ENCODE measurements at regions not wholly inside any gene's neighbourhood (a gene's known extent, or its start where the extent isn't known, plus 50 kb on each side); places are given as distances from the start of the nearest gene placed in this dataset.

- peaks cover 5% of the 10 kb centered on the region for H3K27me3 ChIP-seq (ENCODE audit: insufficient read depth, poor library complexity, severe bottlenecking)
- TF ChIP-seq GABPA (IDR thresholded peaks at IDR 0.05; ENCODE audit: low read depth), result no peak
- TF ChIP-seq CTCF (IDR thresholded peaks at IDR 0.05; ENCODE audit: insufficient read depth, low read length), result no peak
Observed at GRCh38 chr12:126189856-126190255, 1124.6 kb downstream of the AACS start.

GRCh38 chr12:126191031-126191891 is 1126.0 kb downstream of the AACS start:
- Histone ChIP-seq H3K4me3 (replicated peaks; ENCODE audit: insufficient read depth, low read length) (no peak overlapping the region), H3K27ac (replicated peaks) (no peak overlapping the region), H3K27me3 (ENCODE audit: insufficient read depth, poor library complexity, severe bottlenecking) (peaks cover 5% of the 10 kb centered on the region)
- TF ChIP-seq GABPA (IDR thresholded peaks at IDR 0.05; ENCODE audit: low read depth) (no peak), REST (IDR thresholded peaks at IDR 0.05; ENCODE audit: insufficient replicate concordance, low read depth) (no peak), POLR2AphosphoS5 (IDR thresholded peaks at IDR 0.05; ENCODE audit: low read depth) (no peak), SPI1 (IDR thresholded peaks at IDR 0.05; ENCODE audit: borderline replicate concordance, low read depth) (no peak), CTCF (IDR thresholded peaks at IDR 0.05; ENCODE audit: insufficient read depth, low read length) (no peak)
- DNase-seq (ENCODE audit: low read depth in 1 of 2, low spot score in 1 of 2), result no peak

More at GRCh38 chr12:126189856-126190255, 1124.6 kb downstream of the AACS start:
- no peak overlapping the region for H3K4me3 ChIP-seq (replicated peaks; ENCODE audit: insufficient read depth, low read length)
- no peak for DNase-seq (ENCODE audit: low read depth in 1 of 2, low spot score in 1 of 2)
- H3K27ac ChIP-seq (replicated peaks), result no peak overlapping the region

GRCh38 chr12:126191949-126192348 is 1126.7 kb downstream of the AACS start:
- H3K4me3 ChIP-seq (replicated peaks; ENCODE audit: insufficient read depth, low read length), result no peak overlapping the region
- no peak overlapping the region for H3K27ac ChIP-seq (replicated peaks)
- peaks cover 5% of the 10 kb centered on the region for H3K27me3 ChIP-seq (ENCODE audit: insufficient read depth, poor library complexity, severe bottlenecking)
- DNase-seq (ENCODE audit: low read depth in 1 of 2, low spot score in 1 of 2), result no peak
- TF ChIP-seq CTCF (IDR thresholded peaks at IDR 0.05; ENCODE audit: insufficient read depth, low read length), result no peak
- TF ChIP-seq SPI1 (IDR thresholded peaks at IDR 0.05; ENCODE audit: borderline replicate concordance, low read depth), result no peak
- TF ChIP-seq POLR2AphosphoS5 (IDR thresholded peaks at IDR 0.05; ENCODE audit: low read depth), result no peak
- TF ChIP-seq REST (IDR thresholded peaks at IDR 0.05; ENCODE audit: insufficient replicate concordance, low read depth), result no peak
- no peak for TF ChIP-seq GABPA (IDR thresholded peaks at IDR 0.05; ENCODE audit: low read depth)

Measured in HL-60 (cell line).